Neutrophil (primary cell): ENCODE measurements at regions not wholly inside any gene's neighbourhood (a gene's known extent, or its start where the extent isn't known, plus 50 kb on each side); places are given as distances from the start of the nearest gene placed in this dataset.
"Not testable (repeated sequence)": the region's sequence is repeated elsewhere in the genome, so short reads cannot be mapped to it uniquely, and the experiment has no call there.

ENCODE experiments used
- H3K27ac ChIP-seq: fragments of 200-600 bp; sonication (generic); 2 replicates; pipeline ENCODE4 v1.5.1; 2016; ENCODE audit warnings: mild to moderate bottlenecking, moderate library complexity
- H3K27me3 ChIP-seq: fragments of 200-600 bp; sonication (generic); 2 replicates; pipeline ENCODE4 v1.6.0; 2016; ENCODE audit warnings: mild to moderate bottlenecking
- H3K36me3 ChIP-seq: fragments of 200-600 bp; sonication (generic); 2 replicates; pipeline ENCODE4 v1.5.1; 2017
- H3K4me1 ChIP-seq, 2 experiments: fragments of 200-600 bp in 1 of 2; sonication (generic) in 1 of 2; 1 replicate in 1 of 2; 2 replicates in 1 of 2; pipeline versions ENCODE4 v1.5.1 to v1.6.1; 2013 to 2016; ENCODE audit warnings: low read depth in 1 of 2, low read length in 1 of 2, mild to moderate bottlenecking in 1 of 2, moderate library complexity in 1 of 2; ENCODE audit not compliant: control insufficient read depth in 1 of 2, insufficient read depth in 1 of 2
- H3K4me3 ChIP-seq, 2 experiments: fragments of 200-600 bp in 1 of 2; sonication (generic) in 1 of 2; 1 replicate in 1 of 2; 2 replicates in 1 of 2; pipeline ENCODE4 v1.5.1; 2013 to 2016; ENCODE audit warnings: low read depth in 1 of 2, low read length in 1 of 2, mild to moderate bottlenecking in 1 of 2, moderate library complexity in 1 of 2
- H3K9me3 ChIP-seq: fragments of 200-600 bp; sonication (generic); 2 replicates; pipeline ENCODE4 v1.5.1; 2016
- CTCF ChIP-seq: fragments of 200-600 bp; sonication (generic); IDR thresholded peaks from 2 replicates; pipeline ENCODE4 v1.5.1; 2016; ENCODE audit warnings: antibody characterized with exemption

DNA sequence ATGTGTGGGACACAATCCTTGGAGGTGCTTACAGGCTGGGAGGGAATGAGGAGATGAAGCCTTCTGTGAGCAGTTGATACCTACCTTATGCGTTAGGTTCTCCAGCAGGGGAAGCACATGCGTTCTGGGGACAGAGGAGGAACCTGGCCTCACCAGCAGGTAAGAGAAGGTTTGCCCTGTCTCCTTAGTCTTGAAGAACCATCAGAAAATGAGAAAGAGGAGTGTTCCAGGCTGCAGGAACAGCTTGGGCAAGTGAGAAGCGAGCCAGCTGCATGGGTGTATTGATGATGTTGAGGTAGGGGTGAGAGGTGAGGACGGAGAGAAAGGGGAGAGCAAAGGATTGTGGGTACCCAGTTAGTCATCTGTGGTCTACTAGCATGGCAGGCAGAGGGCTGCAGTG, 156.9 kb upstream of the MVB12B start:
- H3K36me3 ChIP-seq = no peaks in the 10 kb centered on the region
- H3K4me1 ChIP-seq = no peaks in the 10 kb centered on the region
- no peak overlapping the region for H3K4me3 ChIP-seq
- no peak for TF ChIP-seq CTCF
- no peaks in the 10 kb centered on the region for H3K9me3 ChIP-seq
- peaks cover 23% of the 10 kb centered on the region for H3K27me3 ChIP-seq
- H3K27ac ChIP-seq = no peak overlapping the region

DNA sequence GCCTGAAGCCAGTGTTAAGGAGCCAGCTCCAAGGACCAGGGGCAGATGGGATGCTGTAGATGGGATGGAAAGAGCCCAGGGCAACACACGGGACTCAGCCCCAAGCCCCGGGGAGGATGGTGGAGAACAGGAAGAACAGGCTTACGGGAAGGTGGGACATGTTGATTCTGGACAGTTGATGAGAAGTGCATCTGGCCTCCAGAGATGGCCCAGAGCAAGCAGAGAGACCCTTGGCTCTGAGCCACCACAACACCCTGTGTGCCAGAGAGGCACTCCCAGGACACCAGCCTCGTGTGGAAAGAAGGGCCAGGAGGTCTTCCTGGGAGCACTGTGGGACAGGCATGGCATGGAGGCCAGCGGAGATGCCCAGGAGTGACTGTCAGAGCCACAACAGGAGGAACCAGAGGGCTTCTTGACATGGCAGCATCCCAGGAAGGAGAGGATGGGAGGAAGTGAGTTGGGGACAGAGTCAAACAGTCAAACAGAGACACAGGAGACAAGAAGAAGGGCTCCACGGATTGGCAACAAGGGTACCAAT, 156.3 kb upstream of the MVB12B start:
- H3K9me3 ChIP-seq = no peaks in the 10 kb centered on the region
- H3K4me1 ChIP-seq = no peaks in the 10 kb centered on the region
- peaks cover 23% of the 10 kb centered on the region for H3K27me3 ChIP-seq
- H3K27ac ChIP-seq = no peak overlapping the region
- no peaks in the 10 kb centered on the region for H3K36me3 ChIP-seq
- no peak overlapping the region for H3K4me3 ChIP-seq
- no peak for TF ChIP-seq CTCF

GRCh38 chr9:126171641-126172040, 155.0 kb upstream of the MVB12B start:
- Histone ChIP-seq H3K36me3 (no peaks in the 10 kb centered on the region), H3K4me1 (no peaks in the 10 kb centered on the region), H3K27me3 (peaks cover 14% of the 10 kb centered on the region), H3K9me3 (no peaks in the 10 kb centered on the region), H3K27ac (no peak overlapping the region), H3K4me3 (no peak overlapping the region)
- TF ChIP-seq CTCF = no peak

- H3K9me3 ChIP-seq = no peaks in the 10 kb centered on the region
- no peak overlapping the region for H3K27ac ChIP-seq
- H3K27me3 ChIP-seq = peaks cover 21% of the 10 kb centered on the region
- H3K4me3 ChIP-seq = no peak overlapping the region
- TF ChIP-seq CTCF = no peak
- no peaks in the 10 kb centered on the region for H3K36me3 ChIP-seq
- H3K4me1 ChIP-seq = no peaks in the 10 kb centered on the region
Measured at GRCh38 chr9:126173401-126173800, 153.2 kb upstream of the MVB12B start.

- Histone ChIP-seq H3K4me3 (no peak overlapping the region), H3K27me3 (peaks cover 23% of the 10 kb centered on the region), H3K9me3 (no peaks in the 10 kb centered on the region), H3K4me1 (no peaks in the 10 kb centered on the region), H3K27ac (no peak overlapping the region), H3K36me3 (no peaks in the 10 kb centered on the region)
- TF ChIP-seq CTCF = no peak
Measured at GRCh38 chr9:126173929-126174328, 152.7 kb upstream of the MVB12B start.

DNA sequence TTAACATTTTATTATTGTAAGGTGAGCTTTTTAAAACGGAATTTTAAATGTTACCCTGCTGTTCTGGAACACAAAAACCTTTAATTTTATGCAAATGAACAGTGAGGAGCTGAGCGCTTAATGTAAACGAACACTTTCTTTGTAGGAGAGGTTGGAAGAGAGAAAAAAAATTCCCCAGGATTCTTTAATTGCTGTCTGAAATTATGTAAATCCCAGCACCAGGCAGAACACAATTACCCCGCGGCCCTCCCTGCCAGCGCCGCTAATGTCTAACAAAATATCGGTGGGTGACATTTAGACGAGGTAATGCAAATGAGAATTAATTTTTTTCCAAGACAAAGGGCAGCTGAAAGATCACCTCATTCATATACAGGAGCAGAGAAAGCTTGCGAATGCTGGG, 143.4 kb upstream of the MVB12B start:
- Histone ChIP-seq H3K4me1 (no peaks in the 10 kb centered on the region), H3K4me3 (no peak overlapping the region), H3K9me3 (no peaks in the 10 kb centered on the region), H3K27ac (no peak overlapping the region), H3K36me3 (no peaks in the 10 kb centered on the region), H3K27me3 (peaks cover 72% of the 10 kb centered on the region)
- TF ChIP-seq CTCF = no peak

DNA sequence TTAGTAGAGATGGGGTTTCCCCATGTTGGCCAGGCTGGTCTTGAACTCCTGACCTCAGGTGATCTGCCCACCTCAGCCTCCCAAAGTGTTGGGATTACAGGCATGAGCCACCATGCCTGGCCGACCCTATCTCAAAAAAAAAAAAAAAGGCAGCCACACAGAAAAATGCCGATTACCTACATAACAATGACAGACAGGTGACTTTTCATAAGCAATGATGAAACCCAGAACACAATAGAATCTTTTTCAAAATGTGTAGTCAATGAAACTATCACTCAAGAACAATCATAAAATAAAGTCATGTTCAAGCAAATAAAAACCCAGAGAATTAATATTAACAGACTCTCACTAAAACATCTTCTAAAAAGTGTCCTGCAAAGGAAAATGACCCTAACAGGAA, 135.6 kb upstream of the MVB12B start:
- H3K36me3 ChIP-seq, H3K4me1 ChIP-seq, H3K9me3 ChIP-seq, H3K4me3 ChIP-seq, H3K27ac ChIP-seq: not testable (repeated sequence)
- peaks cover 32% of the 10 kb centered on the region for H3K27me3 ChIP-seq
